HUDEP-2 (cell line): ENCODE measurements at regions not wholly inside any gene's neighbourhood (a gene's known extent, or its start where the extent isn't known, plus 50 kb on each side); places are given as distances from the start of the nearest gene placed in this dataset.

Experiments used
- DNase-seq, 76 experiments: peaks; one replicate each; lab custom pipeline; 2025; ENCODE audit not compliant: unreplicated experiment in 76 of 76; lab: John Stamatoyannopoulos, UW

- no peak for DNase-seq
These were observed 385.6 kb upstream of the SGCD start for GRCh38 chr5:155941340-155941739.

GRCh38 chr5:155943516-155944407 is 383.2 kb upstream of the SGCD start:
- peak in 17 of 76 experiments; percentile 2 to 56 (median 6) for DNase-seq

- DNase-seq = no peak
These were observed 379.4 kb upstream of the SGCD start for GRCh38 chr5:155947394-155948062.

- no peak for DNase-seq
These were observed 378.4 kb upstream of the SGCD start for GRCh38 chr5:155948576-155948975.

- DNase-seq = no peak
These were observed 374.4 kb upstream of the SGCD start for GRCh38 chr5:155952486-155953089.

GRCh38 chr5:155953335-155953734 is 373.6 kb upstream of the SGCD start:
- no peak for DNase-seq

GRCh38 chr5:155954701-155955445 is 372.1 kb upstream of the SGCD start:
- no peak for DNase-seq

GRCh38 chr5:155957884-155958283 is 369.1 kb upstream of the SGCD start:
- DNase-seq = no peak

- no peak for DNase-seq
These were observed 367.9 kb upstream of the SGCD start for GRCh38 chr5:155959082-155959481.

GRCh38 chr5:155960177-155960576 is 366.8 kb upstream of the SGCD start:
- DNase-seq = no peak

GRCh38 chr5:155969537-155969936 is 357.4 kb upstream of the SGCD start:
- DNase-seq = no peak

GRCh38 chr5:155974369-155974768 is 352.6 kb upstream of the SGCD start:
- DNase-seq = no peak

GRCh38 chr5:155978850-155979249 is 348.1 kb upstream of the SGCD start:
- no peak for DNase-seq

- no peak for DNase-seq
These were observed 344.6 kb upstream of the SGCD start for GRCh38 chr5:155982354-155982753.

GRCh38 chr5:155983954-155984353 is 343.0 kb upstream of the SGCD start:
- no peak for DNase-seq

GRCh38 chr5:155987265-155987810 is 339.6 kb upstream of the SGCD start:
- no peak for DNase-seq

GRCh38 chr5:155989879-155990278 is 337.1 kb upstream of the SGCD start:
- DNase-seq = no peak

GRCh38 chr5:155996123-155996522 is 330.8 kb upstream of the SGCD start:
- no peak for DNase-seq

- DNase-seq = no peak
These were observed 328.7 kb upstream of the SGCD start for GRCh38 chr5:155998257-155998656.

GRCh38 chr5:156000115-156000514 is 326.8 kb upstream of the SGCD start:
- DNase-seq = no peak

- no peak for DNase-seq
These were observed 322.2 kb upstream of the SGCD start for GRCh38 chr5:156004754-156005153.
